RWPE1 (cell line): ENCODE measurements at regions not wholly inside any gene's neighbourhood (a gene's known extent, or its start where the extent isn't known, plus 50 kb on each side); places are given as distances from the start of the nearest gene placed in this dataset.
"Not testable (repeated sequence)": the region's sequence is repeated elsewhere in the genome, so short reads cannot be mapped to it uniquely, and the experiment has no call there.

Experiments
- CTCF ChIA-PET: fragments of 350-600 bp; sonication (Branson Sonifier 250); formaldehyde crosslinking; extraction: SDS; loops from one replicate; lab custom pipeline; 2021; lab: Yijun Ruan, JAX
- POLR2A ChIA-PET: fragments of 400-600 bp; formaldehyde crosslinking; extraction: SDS; loops from one replicate; lab custom pipeline; 2020; ENCODE audit warnings: antibody characterized with exemption; ENCODE audit not compliant: low non-redundant PET; lab: Yijun Ruan, JAX
- DNase-seq: peaks from one replicate; pipeline ENCODE4 v3.0.0; 2012; ENCODE audit warnings: low spot score
- H3K27ac ChIP-seq: fragments of 450-650 bp; 2 replicates; pipeline ENCODE4 v1.5.1; 2017
- TF ChIP-seq, protein P1 (sequence below): fragments of 450-650 bp; conservative IDR thresholded peaks from 2 replicates; pipeline ENCODE4 v1.5.1; 2017; ENCODE audit warnings: low read depth, mild to moderate bottlenecking

GRCh38 chr2:153575171-153575853, 96.8 kb upstream of the RPRM start:
- DNase-seq, result no peak
- no peak overlapping the region for H3K27ac ChIP-seq
- TF ChIP-seq, protein P1, sequence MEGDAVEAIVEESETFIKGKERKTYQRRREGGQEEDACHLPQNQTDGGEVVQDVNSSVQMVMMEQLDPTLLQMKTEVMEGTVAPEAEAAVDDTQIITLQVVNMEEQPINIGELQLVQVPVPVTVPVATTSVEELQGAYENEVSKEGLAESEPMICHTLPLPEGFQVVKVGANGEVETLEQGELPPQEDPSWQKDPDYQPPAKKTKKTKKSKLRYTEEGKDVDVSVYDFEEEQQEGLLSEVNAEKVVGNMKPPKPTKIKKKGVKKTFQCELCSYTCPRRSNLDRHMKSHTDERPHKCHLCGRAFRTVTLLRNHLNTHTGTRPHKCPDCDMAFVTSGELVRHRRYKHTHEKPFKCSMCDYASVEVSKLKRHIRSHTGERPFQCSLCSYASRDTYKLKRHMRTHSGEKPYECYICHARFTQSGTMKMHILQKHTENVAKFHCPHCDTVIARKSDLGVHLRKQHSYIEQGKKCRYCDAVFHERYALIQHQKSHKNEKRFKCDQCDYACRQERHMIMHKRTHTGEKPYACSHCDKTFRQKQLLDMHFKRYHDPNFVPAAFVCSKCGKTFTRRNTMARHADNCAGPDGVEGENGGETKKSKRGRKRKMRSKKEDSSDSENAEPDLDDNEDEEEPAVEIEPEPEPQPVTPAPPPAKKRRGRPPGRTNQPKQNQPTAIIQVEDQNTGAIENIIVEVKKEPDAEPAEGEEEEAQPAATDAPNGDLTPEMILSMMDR, result no peak
- ChIA-PET CTCF (interaction anchor here (0.6 kb wide), 1 partner anchor 1557 kb away, joined by 5 read pairs; no protein-coding TSS in a partner anchor), POLR2A (no interaction called here)

DNA sequence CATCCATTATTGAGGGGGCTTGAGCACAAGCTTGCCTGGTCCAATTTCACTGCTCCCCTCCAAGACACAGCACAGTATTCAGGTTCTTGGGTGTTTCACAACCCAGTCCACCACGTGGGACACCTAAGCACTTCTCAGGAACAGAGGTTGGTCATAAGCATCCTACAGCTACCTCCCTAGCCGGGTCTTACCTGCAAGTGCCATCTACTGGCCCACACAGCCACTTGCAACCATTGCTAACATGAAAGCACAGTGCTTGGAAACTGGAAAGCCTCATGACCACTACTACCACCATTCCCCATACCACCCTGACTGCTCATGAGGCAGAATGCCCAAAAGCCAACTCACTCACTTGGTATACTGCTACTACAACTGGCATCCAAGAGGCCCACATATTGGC, 105.7 kb upstream of the RPRM start:
- no peak overlapping the region for H3K27ac ChIP-seq
- ChIA-PET POLR2A (no interaction called here), CTCF (interaction anchor here (0.5 kb wide), 1 partner anchor 23 kb away, joined by 4 read pairs; no protein-coding TSS in a partner anchor)
- TF ChIP-seq, protein P1, result no peak
- no peak for DNase-seq

DNA sequence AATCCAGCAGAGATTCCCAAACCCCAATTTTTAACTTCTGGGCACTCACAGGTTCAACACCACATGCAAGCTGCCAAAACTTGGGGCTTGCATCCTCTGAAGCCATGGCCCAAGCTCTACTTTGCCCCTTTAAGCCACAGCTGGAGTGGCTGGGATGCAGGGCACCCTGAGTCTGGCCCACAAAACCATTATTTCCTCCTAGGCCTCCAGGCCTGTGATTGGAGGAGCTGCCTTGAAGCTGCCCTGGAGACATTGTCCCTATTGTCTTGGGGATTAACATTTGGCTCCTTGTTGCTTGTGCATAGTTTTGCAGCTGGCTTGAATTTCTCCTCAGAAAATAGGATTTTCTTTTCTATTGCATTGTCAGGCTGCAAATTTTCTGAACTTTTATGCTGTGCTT, 109.8 kb upstream of the RPRM start:
- POLR2A ChIA-PET, result no interaction called here
- CTCF ChIA-PET, result interaction anchor here (0.6 kb wide), 1 partner anchor 275 kb away, joined by 3 read pairs; no protein-coding TSS in a partner anchor
- no peak overlapping the region for H3K27ac ChIP-seq
- no peak for DNase-seq
- TF ChIP-seq, protein P1, result no peak

DNA sequence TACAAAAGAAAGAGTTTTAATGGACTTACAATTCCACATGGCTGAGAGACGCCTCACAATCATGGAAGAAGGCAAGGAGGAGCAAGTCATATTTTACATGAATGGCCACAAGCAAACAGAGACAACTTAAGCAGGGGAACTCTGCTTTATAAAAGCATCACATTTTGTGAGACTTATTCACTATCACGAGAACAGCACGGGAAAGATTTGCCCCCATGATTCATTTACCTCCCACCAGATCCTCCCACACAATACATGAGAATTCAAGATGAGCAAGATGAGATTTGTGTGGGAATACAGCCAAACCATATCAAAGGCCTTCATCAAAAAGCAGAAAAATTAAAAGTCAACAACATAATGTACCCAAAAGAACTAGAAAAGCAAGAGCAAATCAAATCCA, 111.0 kb upstream of the RPRM start:
- POLR2A ChIA-PET, result no interaction called here
- DNase-seq, result no peak
- CTCF ChIA-PET, result no interaction called here
- TF ChIP-seq, protein P1, result no peak
- H3K27ac ChIP-seq, result no peak overlapping the region

- CTCF ChIA-PET, DNase-seq, H3K27ac ChIP-seq, POLR2A ChIA-PET: not testable (repeated sequence)
Observed at GRCh38 chr2:153593086-153593485, 114.5 kb upstream of the RPRM start.

- ChIA-PET POLR2A (no interaction called here), CTCF (no interaction called here)
- no peak overlapping the region for H3K27ac ChIP-seq
- DNase-seq, result no peak
- TF ChIP-seq, protein P1, result no peak
Observed at GRCh38 chr2:153595939-153596338, 117.4 kb upstream of the RPRM start.

GRCh38 chr2:153601812-153602211, 123.2 kb upstream of the RPRM start:
- CTCF ChIA-PET, result no interaction called here
- TF ChIP-seq, protein P1, result no peak
- POLR2A ChIA-PET, result no interaction called here
- H3K27ac ChIP-seq, result no peak overlapping the region
- DNase-seq, result no peak
